Astrocyte of the cerebellum (primary cell): ENCODE measurements at regions not wholly inside any gene's neighbourhood (a gene's known extent, or its start where the extent isn't known, plus 50 kb on each side); places are given as distances from the start of the nearest gene placed in this dataset.

Experiments used
- DNase-seq: peaks from one replicate; pipeline ENCODE4 v3.0.0-alpha.2; 2011; ENCODE audit warnings: low read depth
- H3K4me3 ChIP-seq: 2 replicates; pipeline ENCODE4 v1.5.1; 2011; ENCODE audit warnings: mild to moderate bottlenecking, low read depth, low read length, moderate library complexity
- CTCF ChIP-seq: IDR thresholded peaks from 2 replicates; pipeline ENCODE4 v1.5.1; 2012; ENCODE audit warnings: low read length, low read depth, moderate library complexity, mild to moderate bottlenecking; ENCODE audit errors: missing control alignments
- in situ Hi-C: cut with HindIII; loops from 2 replicates; pipeline ENCODE4 v1.10.0; 2017; ENCODE audit warnings: low sequenced_read_pairs

- TF ChIP-seq CTCF = no peak
- in situ Hi-C loops = no loop called here
- DNase-seq = no peak
- no peak overlapping the region for H3K4me3 ChIP-seq
Observed at GRCh38 chr4:111839141-111839540, 306.1 kb upstream of the FAM241A start.

GRCh38 chr4:111842336-111842735 is 302.9 kb upstream of the FAM241A start:
- no peak for DNase-seq
- in situ Hi-C loops = no loop called here
- no peak overlapping the region for H3K4me3 ChIP-seq
- TF ChIP-seq CTCF = no peak

- peak; percentile 48 for TF ChIP-seq CTCF
- DNase-seq = no peak
- in situ Hi-C loops = no loop called here
- H3K4me3 ChIP-seq = no peak overlapping the region
Observed at GRCh38 chr4:111847296-111848008, 297.8 kb upstream of the FAM241A start.

- no peak for DNase-seq
- no peak for TF ChIP-seq CTCF
- in situ Hi-C loops = no loop called here
- no peak overlapping the region for H3K4me3 ChIP-seq
Observed at GRCh38 chr4:111849746-111850284, 295.4 kb upstream of the FAM241A start.

- no peak overlapping the region for H3K4me3 ChIP-seq
- peak; percentile 26 for DNase-seq
- in situ Hi-C loops = no loop called here
- TF ChIP-seq CTCF = peak; percentile 69
Observed at GRCh38 chr4:111854494-111855087, 290.7 kb upstream of the FAM241A start.

- TF ChIP-seq CTCF = no peak
- DNase-seq = no peak
- no peak overlapping the region for H3K4me3 ChIP-seq
- in situ Hi-C loops = no loop called here
Observed at GRCh38 chr4:111855308-111855707, 289.9 kb upstream of the FAM241A start.
